Mammary epithelial cell (primary cell): ENCODE measurements at regions not wholly inside any gene's neighbourhood (a gene's known extent, or its start where the extent isn't known, plus 50 kb on each side); places are given as distances from the start of the nearest gene placed in this dataset.

ENCODE experiments used
- EZH2 ChIP-seq: IDR thresholded peaks from 2 replicates; pipeline ENCODE4 v1.6.1; 2012; ENCODE audit warnings: low read length, inconsistent platforms, borderline replicate concordance
- TF ChIP-seq, protein P1 (sequence below), 2 donors: IDR thresholded peaks in 1 of 2; conservative IDR thresholded peaks in 1 of 2; 2 replicates each; pipeline ENCODE4 v1.5.1; 2011 to 2012; ENCODE audit warnings: inconsistent platforms in 2 of 2, low read length in 2 of 2, mild to moderate bottlenecking in 2 of 2, control low read depth in 1 of 2, low read depth in 1 of 2; ENCODE audit not compliant: insufficient read depth in 1 of 2; ENCODE audit errors: extremely low read depth in 1 of 2

GRCh38 chr2:65661980-65662653, 229.7 kb upstream of the SPRED2 start:
- TF ChIP-seq, protein P1, sequence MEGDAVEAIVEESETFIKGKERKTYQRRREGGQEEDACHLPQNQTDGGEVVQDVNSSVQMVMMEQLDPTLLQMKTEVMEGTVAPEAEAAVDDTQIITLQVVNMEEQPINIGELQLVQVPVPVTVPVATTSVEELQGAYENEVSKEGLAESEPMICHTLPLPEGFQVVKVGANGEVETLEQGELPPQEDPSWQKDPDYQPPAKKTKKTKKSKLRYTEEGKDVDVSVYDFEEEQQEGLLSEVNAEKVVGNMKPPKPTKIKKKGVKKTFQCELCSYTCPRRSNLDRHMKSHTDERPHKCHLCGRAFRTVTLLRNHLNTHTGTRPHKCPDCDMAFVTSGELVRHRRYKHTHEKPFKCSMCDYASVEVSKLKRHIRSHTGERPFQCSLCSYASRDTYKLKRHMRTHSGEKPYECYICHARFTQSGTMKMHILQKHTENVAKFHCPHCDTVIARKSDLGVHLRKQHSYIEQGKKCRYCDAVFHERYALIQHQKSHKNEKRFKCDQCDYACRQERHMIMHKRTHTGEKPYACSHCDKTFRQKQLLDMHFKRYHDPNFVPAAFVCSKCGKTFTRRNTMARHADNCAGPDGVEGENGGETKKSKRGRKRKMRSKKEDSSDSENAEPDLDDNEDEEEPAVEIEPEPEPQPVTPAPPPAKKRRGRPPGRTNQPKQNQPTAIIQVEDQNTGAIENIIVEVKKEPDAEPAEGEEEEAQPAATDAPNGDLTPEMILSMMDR (conservative IDR thresholded peaks at IDR 0.05 in 1 of 2, IDR thresholded peaks at IDR 0.05 in 1 of 2; ENCODE audit: extremely low read depth in 1 of 2, insufficient read depth in 1 of 2, low read depth in 1 of 2, low read length in 2 of 2) = no peak
- TF ChIP-seq EZH2 = no peak
